ENCODE measurements at regions not wholly inside any gene's neighbourhood (a gene's known extent, or its start where the extent isn't known, plus 50 kb on each side); places are given as distances from the start of the nearest gene placed in this dataset.

DNA sequence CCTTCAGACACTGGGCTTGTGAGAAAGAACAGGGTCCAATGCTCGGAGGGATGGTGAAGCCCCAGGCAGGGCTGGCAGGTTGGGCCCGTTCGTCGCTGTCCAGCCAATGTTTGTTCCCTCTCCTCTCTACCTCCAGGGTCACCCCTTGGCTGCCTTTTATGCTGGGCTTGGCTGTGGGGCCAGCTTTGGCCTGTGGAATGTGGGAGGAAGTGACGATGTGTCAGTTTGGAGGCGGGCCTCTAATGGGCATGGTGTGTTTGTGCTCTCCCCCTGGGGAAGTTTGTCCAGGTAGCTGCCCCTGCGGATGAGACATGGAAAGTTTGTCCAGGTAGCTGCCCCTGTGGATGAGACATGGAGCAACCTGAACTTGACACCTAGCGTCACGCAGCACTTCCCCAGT lies 236.7 kb downstream of the GLRX3 start:
- ChIA-PET POLR2A (no interaction called here), CTCF (no interaction called here)
- Histone ChIP-seq H3K36me3 (ENCODE audit: control insufficient read depth, insufficient read depth, low read length) (no peaks in the 10 kb centered on the region), H3K4me3 (ENCODE audit: low read depth, low read length) (no peak overlapping the region), H3K27me3 (ENCODE audit: control insufficient read depth, insufficient read depth, low read length) (no peaks in the 10 kb centered on the region)
- no peak for DNase-seq (ENCODE audit: low read depth)
- TF ChIP-seq, protein P1, sequence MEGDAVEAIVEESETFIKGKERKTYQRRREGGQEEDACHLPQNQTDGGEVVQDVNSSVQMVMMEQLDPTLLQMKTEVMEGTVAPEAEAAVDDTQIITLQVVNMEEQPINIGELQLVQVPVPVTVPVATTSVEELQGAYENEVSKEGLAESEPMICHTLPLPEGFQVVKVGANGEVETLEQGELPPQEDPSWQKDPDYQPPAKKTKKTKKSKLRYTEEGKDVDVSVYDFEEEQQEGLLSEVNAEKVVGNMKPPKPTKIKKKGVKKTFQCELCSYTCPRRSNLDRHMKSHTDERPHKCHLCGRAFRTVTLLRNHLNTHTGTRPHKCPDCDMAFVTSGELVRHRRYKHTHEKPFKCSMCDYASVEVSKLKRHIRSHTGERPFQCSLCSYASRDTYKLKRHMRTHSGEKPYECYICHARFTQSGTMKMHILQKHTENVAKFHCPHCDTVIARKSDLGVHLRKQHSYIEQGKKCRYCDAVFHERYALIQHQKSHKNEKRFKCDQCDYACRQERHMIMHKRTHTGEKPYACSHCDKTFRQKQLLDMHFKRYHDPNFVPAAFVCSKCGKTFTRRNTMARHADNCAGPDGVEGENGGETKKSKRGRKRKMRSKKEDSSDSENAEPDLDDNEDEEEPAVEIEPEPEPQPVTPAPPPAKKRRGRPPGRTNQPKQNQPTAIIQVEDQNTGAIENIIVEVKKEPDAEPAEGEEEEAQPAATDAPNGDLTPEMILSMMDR (IDR thresholded peaks at IDR 0.05; ENCODE audit: insufficient read depth, low read depth, low read length), result no peak

DNA sequence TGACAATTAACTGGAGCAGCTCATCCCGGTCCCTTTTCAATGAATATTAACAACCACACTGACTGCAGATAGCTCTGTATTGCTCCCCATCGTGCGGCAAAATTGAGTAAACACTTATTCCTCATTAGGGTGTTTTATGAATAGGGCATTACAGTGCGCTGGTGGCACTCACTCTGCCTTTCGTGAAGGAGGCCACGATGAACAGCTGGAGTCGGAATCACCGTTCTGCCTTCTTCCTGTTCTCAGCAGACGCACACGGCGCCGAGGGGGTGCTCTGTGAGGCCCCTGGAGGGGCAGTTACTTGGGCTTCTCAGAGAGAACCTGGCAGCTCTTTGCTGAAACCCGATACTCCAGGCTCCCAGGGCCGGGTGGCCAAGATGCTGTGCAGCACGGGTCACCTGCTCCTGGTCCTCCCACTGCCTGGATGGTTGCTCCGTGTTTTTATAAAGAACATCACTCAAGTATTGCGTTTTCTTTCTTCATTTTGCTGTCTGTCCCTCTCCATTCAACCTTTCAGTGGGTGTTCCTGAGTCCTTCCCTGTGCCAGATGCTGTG lies 241.9 kb downstream of the GLRX3 start:
- Histone ChIP-seq H3K4me3 (ENCODE audit: low read depth, low read length) (no peak overlapping the region), H3K36me3 (ENCODE audit: control insufficient read depth, insufficient read depth, low read length) (no peaks in the 10 kb centered on the region), H3K27me3 (ENCODE audit: control insufficient read depth, insufficient read depth, low read length) (no peaks in the 10 kb centered on the region)
- TF ChIP-seq, protein P1 (IDR thresholded peaks at IDR 0.05; ENCODE audit: insufficient read depth, low read depth, low read length), result no peak
- ChIA-PET CTCF (no interaction called here), POLR2A (no interaction called here)
- DNase-seq (ENCODE audit: low read depth), result no peak

DNA sequence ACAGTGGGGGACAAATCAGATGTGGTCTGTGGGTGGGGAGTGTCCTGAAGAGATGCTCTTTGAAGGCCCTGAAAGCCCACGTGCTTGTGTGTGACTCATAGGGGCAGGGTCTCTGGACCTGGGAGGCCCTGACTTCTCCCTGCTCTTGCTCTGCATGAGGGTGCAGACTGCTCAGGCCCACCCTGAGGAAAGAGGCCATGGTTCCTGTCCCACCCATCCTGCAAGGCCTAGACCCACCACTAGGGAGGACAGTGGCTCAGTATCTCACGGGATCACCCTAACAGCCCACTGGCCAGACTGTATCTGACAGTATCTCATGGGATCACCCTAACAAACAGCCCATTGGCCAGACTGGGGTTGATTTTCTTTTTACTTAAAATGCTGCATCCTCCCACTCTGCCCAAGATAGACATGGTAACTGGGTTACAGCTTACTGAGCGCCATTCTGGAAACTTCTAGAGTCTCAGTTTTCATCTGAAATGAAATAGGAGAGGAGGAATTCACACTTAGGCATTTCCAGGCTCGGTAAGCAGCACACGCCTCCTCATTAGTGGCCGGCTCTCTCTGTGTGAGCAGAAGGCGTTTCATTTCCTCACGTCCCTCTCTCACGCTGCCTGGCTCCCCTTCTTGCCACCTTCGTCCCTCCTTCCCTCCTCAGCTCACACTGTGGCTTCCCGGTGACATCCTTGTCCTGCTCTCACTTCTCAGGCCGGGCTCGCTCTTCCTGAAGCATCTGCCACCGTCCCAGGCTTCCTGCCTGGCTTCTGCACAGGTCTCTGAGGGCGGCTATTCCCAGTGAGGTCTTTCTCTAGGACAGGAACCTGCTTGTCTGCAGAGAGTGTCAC lies 242.6 kb downstream of the GLRX3 start:
- DNase-seq (ENCODE audit: low read depth), result no peak
- Histone ChIP-seq H3K36me3 (ENCODE audit: control insufficient read depth, insufficient read depth, low read length) (no peaks in the 10 kb centered on the region), H3K4me3 (ENCODE audit: low read depth, low read length) (no peak overlapping the region), H3K27me3 (ENCODE audit: control insufficient read depth, insufficient read depth, low read length) (no peaks in the 10 kb centered on the region)
- ChIA-PET CTCF (no interaction called here), POLR2A (no interaction called here)
- TF ChIP-seq, protein P1 (IDR thresholded peaks at IDR 0.05; ENCODE audit: insufficient read depth, low read depth, low read length), result no peak

- TF ChIP-seq, protein P1 (IDR thresholded peaks at IDR 0.05; ENCODE audit: insufficient read depth, low read depth, low read length), result no peak
- ChIA-PET CTCF (no interaction called here), POLR2A (no interaction called here)
- no peak for DNase-seq (ENCODE audit: low read depth)
- H3K27me3 ChIP-seq (ENCODE audit: control insufficient read depth, insufficient read depth, low read length), result no peaks in the 10 kb centered on the region
- no peak overlapping the region for H3K4me3 ChIP-seq (ENCODE audit: low read depth, low read length)
- H3K36me3 ChIP-seq (ENCODE audit: control insufficient read depth, insufficient read depth, low read length), result no peaks in the 10 kb centered on the region
Observed at GRCh38 chr10:130380056-130380455, 243.9 kb downstream of the GLRX3 start.

GRCh38 chr10:130382031-130382430 lies 245.8 kb downstream of the GLRX3 start:
- no peaks in the 10 kb centered on the region for H3K36me3 ChIP-seq (ENCODE audit: control insufficient read depth, insufficient read depth, low read length)
- POLR2A ChIA-PET, result no interaction called here
- CTCF ChIA-PET, result interaction anchor here (0.6 kb wide), 1 partner anchor 44 kb away, joined by 3 read pairs; no protein-coding TSS in a partner anchor
- TF ChIP-seq, protein P1 (IDR thresholded peaks at IDR 0.05; ENCODE audit: insufficient read depth, low read depth, low read length), result no peak
- no peak overlapping the region for H3K4me3 ChIP-seq (ENCODE audit: low read depth, low read length)
- DNase-seq (ENCODE audit: low read depth), result no peak
- H3K27me3 ChIP-seq (ENCODE audit: control insufficient read depth, insufficient read depth, low read length), result no peaks in the 10 kb centered on the region

All from BJ (cell line).